H9 (cell line): ENCODE measurements at regions not wholly inside any gene's neighbourhood (a gene's known extent, or its start where the extent isn't known, plus 50 kb on each side); places are given as distances from the start of the nearest gene placed in this dataset.

ENCODE experiments used
- DNase-seq: peaks from one replicate; pipeline ENCODE4 v3.0.0-alpha.2; 2017
- H2AFZ ChIP-seq: one replicate; pipeline ENCODE4 v1.6.1; 2013; ENCODE audit warnings: mild to moderate bottlenecking, low read length, control low read depth, moderate library complexity
- H2AK5ac ChIP-seq: 2 replicates; pipeline ENCODE4 v1.6.1; 2013; ENCODE audit warnings: low read length, control low read depth, mixed read lengths; ENCODE audit not compliant: insufficient read length
- H2BK120ac ChIP-seq: one replicate; pipeline ENCODE4 v1.6.1; 2013; ENCODE audit warnings: low read depth, mild to moderate bottlenecking, low read length, control low read depth, inconsistent platforms; ENCODE audit not compliant: poor library complexity, severe bottlenecking
- H2BK12ac ChIP-seq: 2 replicates; pipeline ENCODE4 v1.6.1; 2013; ENCODE audit warnings: low read length, control low read depth, mixed read lengths, low read depth; ENCODE audit not compliant: insufficient read length
- H2BK15ac ChIP-seq: 2 replicates; pipeline ENCODE4 v1.6.1; 2013; ENCODE audit warnings: low read depth, low read length, control low read depth
- H2BK20ac ChIP-seq: one replicate; pipeline ENCODE4 v1.6.1; 2013; ENCODE audit warnings: low read depth, mild to moderate bottlenecking, low read length, control low read depth, inconsistent platforms; ENCODE audit not compliant: poor library complexity, severe bottlenecking
- H2BK5ac ChIP-seq: 2 replicates; pipeline ENCODE4 v1.6.1; 2013; ENCODE audit warnings: low read length, control low read depth, mixed read lengths; ENCODE audit not compliant: insufficient read length
- H3K14ac ChIP-seq: 2 replicates; pipeline ENCODE4 v1.6.1; 2013; ENCODE audit warnings: low read length, control low read depth; ENCODE audit not compliant: insufficient read depth
- H3K18ac ChIP-seq: 2 replicates; pipeline ENCODE4 v1.6.1; 2013; ENCODE audit warnings: low read depth, mild to moderate bottlenecking, mixed read lengths, low read length, control low read depth; ENCODE audit not compliant: insufficient read length
- H3K23ac ChIP-seq: 2 replicates; pipeline ENCODE4 v1.6.1; 2013; ENCODE audit warnings: low read length, control low read depth, mixed read lengths, low read depth; ENCODE audit not compliant: insufficient read length
- H3K23me2 ChIP-seq: 2 replicates; pipeline ENCODE4 v1.6.1; 2013; ENCODE audit warnings: low read depth, mild to moderate bottlenecking, mixed read lengths, low read length, control low read depth; ENCODE audit not compliant: insufficient read length, poor library complexity, severe bottlenecking
- H3K27ac ChIP-seq: 2 replicates; pipeline ENCODE4 v1.5.1; 2013; ENCODE audit warnings: low read length, control low read depth, mixed read lengths, low read depth; ENCODE audit not compliant: insufficient read length
- H3K27me3 ChIP-seq: 2 replicates; pipeline ENCODE4 v1.6.1; 2013; ENCODE audit warnings: low read length, control low read depth, inconsistent platforms; ENCODE audit not compliant: insufficient read depth
- H3K4ac ChIP-seq: 2 replicates; pipeline ENCODE4 v1.6.1; 2013; ENCODE audit warnings: low read depth, mild to moderate bottlenecking, control low read depth, inconsistent platforms, low read length, moderate library complexity
- H3K4me1 ChIP-seq: 2 replicates; pipeline ENCODE4 v1.6.1; 2013; ENCODE audit warnings: low read length, control low read depth, inconsistent platforms; ENCODE audit not compliant: insufficient read depth
- H3K4me2 ChIP-seq: 2 replicates; pipeline ENCODE4 v1.6.1; 2013; ENCODE audit warnings: low read length, control low read depth, mixed read lengths; ENCODE audit not compliant: insufficient read length, insufficient read depth
- H3K56ac ChIP-seq: 2 replicates; pipeline ENCODE4 v1.6.1; 2013; ENCODE audit warnings: low read depth, mild to moderate bottlenecking, mixed read lengths, low read length, control low read depth; ENCODE audit not compliant: insufficient read length
- H3K79me1 ChIP-seq: 2 replicates; pipeline ENCODE4 v1.6.1; 2013; ENCODE audit warnings: low read depth, mild to moderate bottlenecking, moderate library complexity, low read length, control low read depth, inconsistent platforms; ENCODE audit not compliant: insufficient read depth, poor library complexity, severe bottlenecking
- H3K79me2 ChIP-seq: 2 replicates; pipeline ENCODE4 v1.6.1; 2013; ENCODE audit warnings: low read length, control low read depth, inconsistent platforms; ENCODE audit not compliant: insufficient read depth
- H3K9ac ChIP-seq: 2 replicates; pipeline ENCODE4 v1.6.1; 2013; ENCODE audit warnings: low read length, control low read depth, mixed read lengths; ENCODE audit not compliant: insufficient read length; ENCODE audit errors: extremely low read depth
- H3K9me3 ChIP-seq: one replicate; pipeline ENCODE4 v1.6.1; 2013; ENCODE audit warnings: low read depth, low read length, inconsistent platforms; ENCODE audit not compliant: control insufficient read depth
- H3T11ph ChIP-seq: one replicate; pipeline ENCODE4 v1.6.1; 2013; ENCODE audit warnings: mild to moderate bottlenecking, low read length, control low read depth, inconsistent platforms
- H4K20me1 ChIP-seq: one replicate; pipeline ENCODE4 v1.6.1; 2013; ENCODE audit not compliant: control insufficient read depth, insufficient read length, insufficient read depth
- H4K5ac ChIP-seq: 2 replicates; pipeline ENCODE4 v1.6.1; 2013; ENCODE audit warnings: low read depth, mild to moderate bottlenecking, mixed read lengths, low read length, control low read depth; ENCODE audit not compliant: insufficient read length
- H4K8ac ChIP-seq: replicated peaks from 2 replicates; pipeline ENCODE4 v1.6.1; 2013; ENCODE audit warnings: low read length, control low read depth, mixed read lengths, low read depth; ENCODE audit not compliant: insufficient read length
- H4K91ac ChIP-seq: 2 replicates; pipeline ENCODE4 v1.6.1; 2013; ENCODE audit warnings: low read depth, mild to moderate bottlenecking, moderate library complexity, mixed read lengths, low read length, control low read depth; ENCODE audit not compliant: insufficient read length
- H3K27ac Mint-ChIP-seq, 3 experiments: 2 replicates in 2 of 3; 3 replicates in 1 of 3; pipeline ENCODE4 v1.8.0; 2020 to 2021; ENCODE audit warnings: mixed read lengths in 3 of 3, mild to moderate bottlenecking in 1 of 3, moderate library complexity in 1 of 3
- H3K27me3 Mint-ChIP-seq: 2 replicates; pipeline ENCODE4 v1.8.0; 2021; ENCODE audit warnings: low read depth, mild to moderate bottlenecking, moderate library complexity, mixed read lengths
- H3K36me3 Mint-ChIP-seq, 3 experiments: 2 replicates in 2 of 3; 3 replicates in 1 of 3; pipeline ENCODE4 v1.8.0; 2020 to 2021; ENCODE audit warnings: low read depth in 3 of 3, mixed read lengths in 3 of 3; ENCODE audit not compliant: insufficient read depth in 1 of 3
- H3K4me1 Mint-ChIP-seq, 2 experiments: 2 replicates each; pipeline ENCODE4 v1.8.0; 2020; ENCODE audit warnings: mixed read lengths in 2 of 2
- H3K4me3 Mint-ChIP-seq, 2 experiments: 2 replicates in 1 of 2; 3 replicates in 1 of 2; pipeline ENCODE4 v1.8.0; 2020 to 2021; ENCODE audit warnings: mild to moderate bottlenecking in 2 of 2, mixed read lengths in 2 of 2, moderate library complexity in 1 of 2
- H3K9me3 Mint-ChIP-seq, 2 experiments: 2 replicates in 1 of 2; 3 replicates in 1 of 2; pipeline ENCODE4 v1.8.0; 2020; ENCODE audit warnings: mild to moderate bottlenecking in 2 of 2, mixed read lengths in 2 of 2, moderate library complexity in 1 of 2
- CTCF ChIP-seq: fragments of 200-600 bp; sonication (generic); conservative IDR thresholded peaks from 3 replicates; pipeline ENCODE4 v1.8.0; 2021; ENCODE audit warnings: antibody characterized with exemption, mild to moderate bottlenecking
- WGBS: extraction: QIAGEN DNeasy Blood & Tissue Kit; methylation state at CpG from one replicate; pipeline ENCODE4 v1.1.7; 2013; ENCODE audit warnings: missing lambda C conversion rate, low lambda C conversion rate, mixed read lengths; ENCODE audit not compliant: insufficient read length; ENCODE audit errors: extremely low coverage; 5-methylcytosine and 5-hydroxymethylcytosine counted together

GRCh38 chr2:4020649-4021048 lies 317.3 kb downstream of the DCDC2C start:
- H2BK20ac ChIP-seq, result no peak overlapping the region
- no peak overlapping the region for H2AK5ac ChIP-seq
- no peak overlapping the region for H2BK5ac ChIP-seq
- no peak for DNase-seq
- no peaks in the 10 kb centered on the region for H3K27me3 ChIP-seq
- H3K4ac ChIP-seq, result no peak overlapping the region
- no peaks in the 10 kb centered on the region for H4K20me1 ChIP-seq
- no peak overlapping the region for H3T11ph ChIP-seq
- no peak overlapping the region for H2BK12ac ChIP-seq
- no peak for TF ChIP-seq CTCF
- H4K8ac ChIP-seq, result no peak overlapping the region
- H2AFZ ChIP-seq, result no peak overlapping the region
- H3K27ac Mint-ChIP-seq, result no peak overlapping the region
- no peak overlapping the region for H4K5ac ChIP-seq
- H2BK120ac ChIP-seq, result no peak overlapping the region
- no peak overlapping the region for H2BK15ac ChIP-seq
- H3K9me3 ChIP-seq, result no peaks in the 10 kb centered on the region
- no peaks in the 10 kb centered on the region for H3K4me1 Mint-ChIP-seq
- no peaks in the 10 kb centered on the region; the same call in none of the 2 replicates for H3K27me3 Mint-ChIP-seq
- H3K79me2 ChIP-seq, result no peaks in the 10 kb centered on the region
- H3K4me3 Mint-ChIP-seq, result no peak overlapping the region
- no peaks in the 10 kb centered on the region for H3K23me2 ChIP-seq
- no peak overlapping the region for H3K18ac ChIP-seq
- H3K27ac ChIP-seq, result no peak overlapping the region
- H3K4me1 ChIP-seq, result no peaks in the 10 kb centered on the region
- H3K14ac ChIP-seq, result no peak overlapping the region
- no peak overlapping the region for H3K9ac ChIP-seq
- H3K36me3 Mint-ChIP-seq, result peaks cover 11 to 29% (median 22%) of the 10 kb centered on the region in 3 experiments
- H3K4me2 ChIP-seq, result no peak overlapping the region
- peaks cover 26 to 49% of the 10 kb centered on the region in 2 experiments for H3K9me3 Mint-ChIP-seq
- no CpG with 5 or more reads among the region's 10 CpGs for WGBS
- H3K23ac ChIP-seq, result no peak overlapping the region
- H3K79me1 ChIP-seq, result no peaks in the 10 kb centered on the region
- no peak overlapping the region for H4K91ac ChIP-seq
- H3K56ac ChIP-seq, result no peak overlapping the region
